ENCODE measurements at regions not wholly inside any gene's neighbourhood (a gene's known extent, or its start where the extent isn't known, plus 50 kb on each side); places are given as distances from the start of the nearest gene placed in this dataset.

DNA sequence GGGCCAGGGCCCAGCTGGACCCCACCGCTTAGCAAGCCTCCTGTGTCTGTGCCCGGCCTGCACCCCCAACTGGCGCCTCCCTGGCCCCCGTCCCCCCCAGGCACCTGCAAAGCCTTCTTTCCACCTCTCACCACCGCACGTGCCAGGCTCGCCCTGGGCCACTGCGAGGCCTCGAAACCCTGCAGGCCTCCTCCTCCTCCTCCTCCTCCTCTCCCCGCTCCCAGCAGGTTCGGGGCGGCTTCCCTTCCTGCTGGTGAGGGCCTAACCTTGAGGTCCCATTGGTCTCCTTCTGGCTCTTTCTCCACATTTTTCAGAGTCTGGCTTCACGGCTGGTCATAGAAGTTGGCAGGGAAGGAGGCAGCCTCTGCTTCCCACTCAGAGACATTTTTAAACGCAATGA, 76.8 kb upstream of the GATA5 start:
- TF ChIP-seq, protein P1, sequence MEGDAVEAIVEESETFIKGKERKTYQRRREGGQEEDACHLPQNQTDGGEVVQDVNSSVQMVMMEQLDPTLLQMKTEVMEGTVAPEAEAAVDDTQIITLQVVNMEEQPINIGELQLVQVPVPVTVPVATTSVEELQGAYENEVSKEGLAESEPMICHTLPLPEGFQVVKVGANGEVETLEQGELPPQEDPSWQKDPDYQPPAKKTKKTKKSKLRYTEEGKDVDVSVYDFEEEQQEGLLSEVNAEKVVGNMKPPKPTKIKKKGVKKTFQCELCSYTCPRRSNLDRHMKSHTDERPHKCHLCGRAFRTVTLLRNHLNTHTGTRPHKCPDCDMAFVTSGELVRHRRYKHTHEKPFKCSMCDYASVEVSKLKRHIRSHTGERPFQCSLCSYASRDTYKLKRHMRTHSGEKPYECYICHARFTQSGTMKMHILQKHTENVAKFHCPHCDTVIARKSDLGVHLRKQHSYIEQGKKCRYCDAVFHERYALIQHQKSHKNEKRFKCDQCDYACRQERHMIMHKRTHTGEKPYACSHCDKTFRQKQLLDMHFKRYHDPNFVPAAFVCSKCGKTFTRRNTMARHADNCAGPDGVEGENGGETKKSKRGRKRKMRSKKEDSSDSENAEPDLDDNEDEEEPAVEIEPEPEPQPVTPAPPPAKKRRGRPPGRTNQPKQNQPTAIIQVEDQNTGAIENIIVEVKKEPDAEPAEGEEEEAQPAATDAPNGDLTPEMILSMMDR (IDR thresholded peaks at IDR 0.05), result no peak
- no peak for TF ChIP-seq POLR2A (IDR thresholded peaks at IDR 0.05)

All from uterus (tissue), 2 donors.